Cerebellar nuclear complex (tissue), 1 donor: ENCODE measurements at regions not wholly inside any gene's neighbourhood (a gene's known extent, or its start where the extent isn't known, plus 50 kb on each side); places are given as distances from the start of the nearest gene placed in this dataset.

Experiments
- DNase-seq, 2 experiments: peaks; one replicate each; lab custom pipeline; 2025; lab: John Stamatoyannopoulos, UW

- DNase-seq, result no peak
These were observed 129.2 kb downstream of the RPS24 start for GRCh38 chr10:78162853-78163252.

- no peak for DNase-seq
These were observed 131.0 kb downstream of the RPS24 start for GRCh38 chr10:78164702-78165101.

GRCh38 chr10:78165172-78165571 is 131.5 kb downstream of the RPS24 start:
- no peak for DNase-seq

DNA sequence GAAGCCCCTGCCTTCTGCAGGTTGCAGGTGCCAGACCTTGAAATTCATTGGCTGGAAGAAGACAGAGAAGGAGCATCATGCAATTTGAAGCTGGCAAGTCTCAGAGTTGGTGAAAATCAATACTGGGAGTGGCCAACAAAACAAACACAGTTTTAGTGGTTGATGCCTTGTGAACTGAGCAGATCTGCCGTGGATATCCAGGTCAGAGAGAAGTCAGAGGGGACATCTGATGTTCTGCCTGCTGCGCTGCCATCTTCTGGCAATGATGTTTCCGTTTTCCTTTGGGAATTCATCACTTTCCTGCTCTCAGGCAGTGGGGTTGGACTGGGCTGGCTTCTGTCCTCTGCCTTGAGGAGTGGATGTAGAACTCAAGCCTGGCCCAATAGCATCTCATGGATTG is 132.0 kb downstream of the RPS24 start:
- no peak for DNase-seq

- no peak for DNase-seq
These were observed 132.6 kb downstream of the RPS24 start for GRCh38 chr10:78166261-78166660.

- DNase-seq, result no peak
These were observed 135.6 kb downstream of the RPS24 start for GRCh38 chr10:78169214-78169613.

GRCh38 chr10:78170026-78170475 is 136.4 kb downstream of the RPS24 start:
- DNase-seq, result no peak

- no peak for DNase-seq
These were observed 138.2 kb downstream of the RPS24 start for GRCh38 chr10:78171633-78172400.

- DNase-seq, result no peak
These were observed 139.8 kb downstream of the RPS24 start for GRCh38 chr10:78173360-78174015.

GRCh38 chr10:78175444-78176015 is 141.9 kb downstream of the RPS24 start:
- no peak for DNase-seq

DNA sequence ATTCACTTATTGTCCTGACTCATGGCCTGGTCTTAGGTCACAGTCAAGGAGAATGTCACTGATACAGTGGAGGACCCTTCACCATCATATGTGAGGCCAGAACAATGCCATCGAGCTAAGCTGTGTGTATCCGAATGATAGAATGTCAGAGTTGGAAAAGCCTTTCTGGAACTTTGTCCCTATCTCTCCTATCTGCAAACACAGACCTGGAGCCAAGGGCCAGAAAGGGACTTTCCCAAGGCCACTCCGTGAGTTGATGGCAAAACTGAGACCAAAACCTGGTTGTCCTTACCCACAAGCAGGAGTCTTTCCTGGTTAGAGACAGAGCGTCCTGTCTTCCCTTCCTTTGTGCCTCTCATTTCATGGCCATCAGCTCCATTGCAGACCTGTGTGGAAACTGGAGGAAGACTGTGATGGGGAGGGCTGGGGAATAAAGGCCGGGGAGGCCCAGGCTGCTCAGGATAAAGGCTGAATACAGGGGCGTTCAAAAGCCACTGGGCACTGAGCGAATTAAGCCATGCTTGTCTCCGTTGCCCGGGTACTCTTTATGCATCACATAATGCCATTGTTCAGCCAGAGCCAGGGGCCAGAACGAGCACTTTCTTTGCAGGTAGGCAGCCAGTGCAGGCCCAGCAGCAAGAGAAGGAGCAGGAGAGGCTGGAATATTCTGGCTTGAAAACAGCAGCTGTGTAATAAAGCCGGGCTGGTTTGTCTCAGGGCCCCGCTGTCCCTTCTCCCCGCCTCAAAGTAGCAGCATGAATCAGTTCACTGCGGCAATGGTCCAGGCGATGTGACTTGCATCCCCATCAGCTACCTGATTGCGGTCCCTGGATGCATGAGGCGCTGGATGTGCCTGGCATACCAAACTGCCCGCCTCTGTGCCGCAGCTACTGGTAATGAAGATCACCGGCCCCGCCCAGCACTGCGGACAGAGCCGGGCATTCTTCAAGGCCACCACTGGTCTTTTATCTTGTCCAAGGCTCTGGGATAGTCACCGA is 143.0 kb downstream of the RPS24 start:
- DNase-seq, result no peak

- no peak for DNase-seq
These were observed 144.0 kb downstream of the RPS24 start for GRCh38 chr10:78177491-78178185.

GRCh38 chr10:78178397-78178796 is 144.7 kb downstream of the RPS24 start:
- DNase-seq, result no peak

- no peak for DNase-seq
These were observed 145.3 kb downstream of the RPS24 start for GRCh38 chr10:78178940-78179339.

GRCh38 chr10:78179886-78180705 is 146.4 kb downstream of the RPS24 start:
- DNase-seq, result no peak

GRCh38 chr10:78181381-78182055 is 147.9 kb downstream of the RPS24 start:
- DNase-seq, result no peak

DNA sequence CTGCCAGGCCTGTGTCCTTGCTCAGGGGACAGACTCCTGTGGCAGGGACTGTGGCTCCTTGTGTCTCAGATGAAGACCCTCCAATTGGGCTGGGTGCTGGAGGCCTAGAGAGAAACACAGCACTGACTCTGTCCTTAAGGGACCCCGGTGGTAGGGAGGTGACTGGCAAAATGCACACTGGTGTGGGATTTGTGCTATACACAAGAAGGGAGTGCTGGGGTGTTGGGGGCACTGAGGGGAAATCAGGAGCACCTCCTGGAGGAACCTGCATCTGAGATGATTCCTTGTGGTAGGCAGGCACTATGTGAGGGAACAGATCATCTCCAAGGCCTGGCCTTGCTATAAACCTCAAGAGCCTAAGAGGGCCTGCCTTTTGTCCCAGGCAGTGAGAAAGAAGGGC is 149.2 kb downstream of the RPS24 start:
- DNase-seq, result no peak

DNA sequence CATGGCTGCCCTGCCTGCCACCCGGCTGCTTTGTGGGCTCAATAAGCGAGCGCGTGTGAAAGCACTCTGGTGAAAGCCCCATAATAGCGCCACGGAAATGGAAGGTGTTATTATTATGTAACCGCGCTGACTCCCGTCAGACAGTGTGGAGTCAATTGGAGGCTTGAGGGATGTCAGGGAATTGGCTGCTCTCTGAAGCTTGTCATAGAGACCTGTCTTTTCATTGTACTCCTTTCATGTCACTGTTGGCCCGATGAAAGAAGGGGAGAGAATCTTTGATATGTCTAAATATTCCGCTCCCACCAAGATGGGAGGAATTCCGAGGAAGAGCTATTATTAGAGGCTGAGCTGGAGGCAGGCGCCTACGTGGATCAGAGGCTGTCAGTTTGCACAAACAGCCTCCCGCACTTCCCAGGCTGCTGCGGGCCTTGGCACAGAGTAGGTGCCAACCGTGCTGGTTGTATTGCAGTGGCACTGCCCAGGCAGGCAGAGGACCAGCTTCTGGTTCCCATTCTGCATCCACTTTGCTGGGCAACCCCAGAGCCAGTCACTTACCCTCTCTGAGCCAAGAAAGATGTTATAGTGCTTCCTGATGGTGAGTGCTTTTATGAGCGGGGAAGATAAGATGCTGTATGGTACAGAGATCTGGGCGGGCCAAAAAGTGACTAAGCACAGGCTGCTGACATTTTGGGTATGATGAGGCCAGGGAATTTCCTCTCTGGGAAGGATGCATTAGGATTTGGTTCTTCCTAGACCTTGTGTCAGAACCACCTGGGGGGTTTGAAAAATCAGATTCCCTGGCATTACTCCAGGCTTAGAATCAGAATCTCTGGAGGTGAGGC is 151.4 kb downstream of the RPS24 start:
- no peak for DNase-seq

GRCh38 chr10:78185693-78186055 is 152.0 kb downstream of the RPS24 start:
- no peak for DNase-seq
